Heart left ventricle (tissue), 16 donors: ENCODE measurements at regions not wholly inside any gene's neighbourhood (a gene's known extent, or its start where the extent isn't known, plus 50 kb on each side); places are given as distances from the start of the nearest gene placed in this dataset.

ENCODE experiments used
- ATAC-seq, 4 donors: fragments of 200-7000 bp; cut with Tn5 transposase; one replicate each; pipeline ENCODE4 v1.9.1; 2020 to 2022; ENCODE audit warnings: moderate library complexity in 4 of 4, mild to moderate bottlenecking in 3 of 4, moderate number of reproducible peaks in 1 of 4
- DNase-seq, 5 donors: peaks; one replicate each; pipeline ENCODE4 v3.0.0-alpha.2; 2020
- H3K27ac ChIP-seq, 12 donors: fragments of 200-600 bp; sonication (generic) in 4 of 12; one replicate each; pipeline versions ENCODE4 v1.5.0 to v1.8.0; 2016 to 2022; ENCODE audit warnings: mild to moderate bottlenecking in 2 of 12
- H3K27me3 ChIP-seq, 9 donors: fragments of 200-600 bp; sonication (generic) in 2 of 9; one replicate each; pipeline versions ENCODE4 v1.5.1 to v1.8.0; 2016 to 2022; ENCODE audit warnings: mild to moderate bottlenecking in 3 of 9
- H3K36me3 ChIP-seq, 9 donors: fragments of 200-600 bp; sonication (generic) in 2 of 9; one replicate each; pipeline versions ENCODE4 v1.5.0 to v1.8.0; 2018 to 2022; ENCODE audit warnings: mild to moderate bottlenecking in 2 of 9
- H3K4me1 ChIP-seq, 12 donors: fragments of 200-600 bp; sonication (generic) in 4 of 12; one replicate each; pipeline versions ENCODE4 v1.5.0 to v1.8.0; 2016 to 2022; ENCODE audit warnings: mild to moderate bottlenecking in 3 of 12
- H3K4me3 ChIP-seq, 12 donors: fragments of 200-600 bp; sonication (generic) in 4 of 12; one replicate each; pipeline versions ENCODE4 v1.5.0 to v1.8.0; 2017 to 2022; ENCODE audit warnings: mild to moderate bottlenecking in 9 of 12, moderate library complexity in 4 of 12
- H3K9me3 ChIP-seq, 12 donors: fragments of 200-600 bp; sonication (generic) in 4 of 12; one replicate each; pipeline versions ENCODE4 v1.5.0 to v1.8.0; 2016 to 2022; ENCODE audit warnings: mild to moderate bottlenecking in 1 of 12
- CTCF ChIP-seq, 12 donors: fragments of 200-600 bp; sonication (generic) in 4 of 12; IDR thresholded peaks; one replicate each; pipeline versions ENCODE4 v1.5.0 to v1.8.0; 2018 to 2022; ENCODE audit warnings: antibody characterized with exemption in 12 of 12, mild to moderate bottlenecking in 5 of 12
- POLR2A ChIP-seq, 2 donors: fragments of 450-650 bp; IDR thresholded peaks; one replicate each; pipeline ENCODE4 v1.6.1; 2017; ENCODE audit warnings: antibody characterized with exemption in 2 of 2, mild to moderate bottlenecking in 2 of 2, moderate library complexity in 2 of 2
- WGBS, 4 donors: extraction: QIAGEN DNeasy Blood & Tissue Kit in 2 of 4; methylation state at CpG; one replicate each; pipeline versions ENCODE4 v1.1.5 to v1.1.7; 2013 to 2018; 5-methylcytosine and 5-hydroxymethylcytosine counted together
- intact Hi-C, 10 donors: fragments of 100-400 bp; cut with DNase I; formaldehyde crosslinking; loops; one replicate each; pipeline versions ENCODE4 v1.11.1 to v1.14.2; 2022
- donor health status: ischemic (EF 13 %, LVEDD 7.1; RV severe dilation, severe dysfunction).
- donor health status: healthy with polysubstance abuse.
- donor health status: DM: no; HTN: yes; CAD: no.
- donor health status: DM: no; HTN: no; CAD: no.
- donor health status: ischemic (EF 25% LVEDD 6.9; RV normal size, moderate dysfunction).
- donor health status: ischemic (EF 25% LVEDD 5.7; RV mildly dilated, moderate dysfunction).
- donor health status: healthy.
- donor health status: DM: yes; HTN: yes; CAD: no.
- donor health status: ischemic (EF 35%, LVEDD 5.7; RV mildly dilated, moderate dysfunction).
- donor health status: nonischemic (EF 11% LVEDD 7.7; RV severe dilation, severe dysfunction).
- donor health status: DM: yes; HTN: yes; CAD: no.
- donor health status: PGD.
- donor health status: ischemic (EF 29% LVEDD 5.4; RV normal size, mild dysfunction).
- donor health status: nonischemic (EF 23%, LVEDD 6.1; RV moderate dilation, normal function).

DNA sequence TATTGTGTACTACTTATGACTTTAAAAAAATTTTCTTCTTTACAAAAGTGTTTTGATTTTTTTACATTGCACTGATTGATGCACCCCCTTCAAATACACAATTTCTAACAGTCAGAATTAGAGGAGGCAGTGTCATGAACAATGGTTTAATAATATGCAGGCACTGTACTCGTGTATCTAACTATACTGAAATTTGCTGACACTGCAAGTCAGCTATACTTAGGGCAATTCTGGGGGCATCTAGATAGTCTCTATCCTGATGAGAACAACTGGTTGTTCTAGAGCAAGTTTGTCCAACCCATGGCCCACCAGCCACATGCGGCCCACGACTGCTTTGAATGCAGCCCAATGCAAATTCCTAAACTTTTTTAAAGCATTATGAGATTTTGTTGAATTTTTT is 375.6 kb downstream of the BCKDHB start:
- Histone ChIP-seq H3K36me3 (no peaks in the 10 kb centered on the region), H3K9me3 (no peaks in the 10 kb centered on the region), H3K4me1 (no peaks in the 10 kb centered on the region), H3K27me3 (no peaks in the 10 kb centered on the region), H3K27ac (no peak overlapping the region), H3K4me3 (no peak overlapping the region)
- 92 to 97% (median 95%) methylated on average over 3 of the region's 3 CpGs for WGBS, 4 donors
- DNase-seq = no peak
- TF ChIP-seq CTCF (IDR thresholded peaks at IDR 0.05) = no peak
- no peak for TF ChIP-seq POLR2A (IDR thresholded peaks at IDR 0.05)
- no peak for ATAC-seq
- intact Hi-C loops = no loop called here

- Histone ChIP-seq H3K36me3 (no peaks in the 10 kb centered on the region), H3K27me3 (no peaks in the 10 kb centered on the region), H3K4me1 (no peaks in the 10 kb centered on the region), H3K4me3 (no peak overlapping the region), H3K9me3 (no peaks in the 10 kb centered on the region), H3K27ac (no peak overlapping the region)
- ATAC-seq (no peak), DNase-seq (no peak)
- no peak for TF ChIP-seq POLR2A (IDR thresholded peaks at IDR 0.05)
- TF ChIP-seq CTCF (IDR thresholded peaks at IDR 0.05) = no peak
- intact Hi-C loops = no loop called here
Observed at GRCh38 chr6:80480421-80481157, 374.1 kb downstream of the BCKDHB start.

DNA sequence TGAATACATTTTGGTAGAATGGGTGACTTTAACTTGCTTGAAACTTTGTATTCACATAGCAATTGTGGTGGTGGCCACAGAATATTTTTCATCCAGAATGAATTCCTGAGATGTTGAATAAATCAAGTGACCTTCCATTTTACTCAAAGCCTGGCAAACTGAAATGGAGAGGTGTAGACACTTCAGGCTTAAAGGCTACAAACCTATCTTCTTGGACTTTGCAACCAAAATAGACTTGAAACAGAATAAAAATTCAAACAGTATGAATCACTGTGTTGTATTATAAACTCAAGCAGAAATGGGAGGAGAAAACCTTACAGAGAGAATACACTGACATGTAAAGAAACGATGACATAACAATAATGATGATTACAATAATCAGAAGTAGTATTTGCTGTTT is 371.6 kb downstream of the BCKDHB start:
- no peaks in the 10 kb centered on the region for H3K36me3 ChIP-seq
- intact Hi-C loops = loop anchor here in 1 of 10 donors (10.0 kb wide), 2 partner anchors 143 to 263 kb away; no protein-coding TSS in a partner anchor
- 90 to 94% (median 93%) methylated on average over 1 of the region's 1 CpG for WGBS, 4 donors
- no peaks in the 10 kb centered on the region for H3K27me3 ChIP-seq
- DNase-seq = no peak
- H3K4me1 ChIP-seq = no peaks in the 10 kb centered on the region
- ATAC-seq = no peak
- H3K9me3 ChIP-seq = no peaks in the 10 kb centered on the region
- H3K27ac ChIP-seq = no peak overlapping the region
- TF ChIP-seq POLR2A (IDR thresholded peaks at IDR 0.05) (no peak), CTCF (IDR thresholded peaks at IDR 0.05) (no peak)
- no peak overlapping the region for H3K4me3 ChIP-seq

- no peak for ATAC-seq
- Histone ChIP-seq H3K4me3 (no peak overlapping the region), H3K27ac (no peak overlapping the region), H3K27me3 (no peaks in the 10 kb centered on the region), H3K4me1 (no peaks in the 10 kb centered on the region), H3K36me3 (no peaks in the 10 kb centered on the region), H3K9me3 (no peaks in the 10 kb centered on the region)
- no peak for TF ChIP-seq CTCF (IDR thresholded peaks at IDR 0.05)
- TF ChIP-seq POLR2A (IDR thresholded peaks at IDR 0.05) = no peak
- 58 to 72% (median 64%) methylated on average over 3 of the region's 3 CpGs for WGBS, 4 donors
- no peak for DNase-seq
- intact Hi-C loops = loop anchor here in 1 of 10 donors (10.0 kb wide), 2 partner anchors 143 to 263 kb away; no protein-coding TSS in a partner anchor
Observed at GRCh38 chr6:80477591-80477990, 371.1 kb downstream of the BCKDHB start.
